Activated naive CD4-positive, alpha-beta T cell treated with anti-CD3 and anti-CD28 coated beads, Interleukin-2, amount 50 U/mL, for 72 hours (primary cell): ENCODE measurements at regions not wholly inside any gene's neighbourhood (a gene's known extent, or its start where the extent isn't known, plus 50 kb on each side); places are given as distances from the start of the nearest gene placed in this dataset.
A peak's percentile ranks its signal among the peaks of the same experiment; 100 is the strongest.
"Not testable (repeated sequence)": the region's sequence is repeated elsewhere in the genome, so short reads cannot be mapped to it uniquely, and the experiment has no call there.

Source experiments
- ATAC-seq, 2 donors: fragments of 150-1000 bp; cut with Tn5 transposase; 2 replicates each; pipeline ENCODE4 v1.10.0; 2021; ENCODE audit warnings: mild to moderate bottlenecking in 2 of 2, moderate library complexity in 2 of 2
- DNase-seq, 2 donors: peaks; one replicate each; pipeline ENCODE4 v3.0.0; 2021 to 2022; ENCODE audit warnings: low spot score in 2 of 2
- H3K27ac Mint-ChIP-seq, 2 donors: one replicate each; pipeline ENCODE4 v1.8.0; 2022; ENCODE audit warnings: mild to moderate bottlenecking in 2 of 2, mixed read lengths in 2 of 2
- H3K36me3 Mint-ChIP-seq, 2 donors: one replicate each; pipeline ENCODE4 v1.8.0; 2022; ENCODE audit warnings: mixed read lengths in 2 of 2
- H3K9me3 Mint-ChIP-seq, 2 donors: one replicate each; pipeline ENCODE4 v1.8.0; 2022; ENCODE audit warnings: mixed read lengths in 2 of 2

DNA sequence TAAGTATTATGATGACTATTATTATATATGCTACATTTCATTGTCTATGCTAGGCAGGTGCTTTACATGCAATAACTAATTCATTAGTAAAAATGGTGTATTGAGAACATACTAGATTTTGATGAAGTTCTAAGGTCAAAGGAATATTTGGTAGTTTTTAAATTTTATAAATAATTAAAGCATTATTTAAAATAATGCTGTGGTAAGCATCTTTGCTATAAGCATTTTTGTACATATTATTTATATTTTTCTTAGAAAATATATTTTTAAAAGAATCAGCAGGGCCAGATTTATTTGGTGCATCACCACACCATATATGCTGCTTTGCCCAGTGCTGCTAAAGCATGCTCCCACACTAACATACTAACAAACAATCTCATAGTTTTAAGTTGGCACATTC is 517.9 kb downstream of the C6orf118 start:
- ATAC-seq (no peak), DNase-seq (no peak)
- Mint-ChIP-seq H3K36me3 (no peaks in the 10 kb centered on the region), H3K27ac (no peak overlapping the region), H3K9me3 (peaks cover 14 to 15% of the 10 kb centered on the region in 2 donors)

DNA sequence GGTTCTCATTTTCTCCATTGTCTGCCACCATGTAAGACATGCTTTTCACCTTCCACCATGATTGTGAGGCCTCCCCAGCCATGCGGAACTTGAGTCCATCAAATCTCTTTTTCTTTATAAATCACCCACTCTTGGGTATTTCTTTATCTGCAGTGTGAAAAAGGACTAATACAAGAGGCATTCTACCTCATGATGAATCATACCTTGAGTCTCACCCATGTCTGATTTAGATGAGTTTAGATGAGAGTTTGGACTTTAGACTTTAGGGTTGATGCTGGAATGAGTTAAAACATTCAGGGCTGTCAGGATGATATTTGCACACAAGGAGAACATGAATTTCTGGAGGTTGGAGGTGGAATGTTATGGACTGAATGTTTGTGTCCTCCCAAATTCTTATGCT is 545.6 kb downstream of the C6orf118 start:
- no peak for ATAC-seq
- Mint-ChIP-seq H3K27ac (no peak overlapping the region), H3K36me3 (peaks cover 0 to 10% of the 10 kb centered on the region in 2 donors), H3K9me3 (peaks cover 9 to 12% of the 10 kb centered on the region in 2 donors)
- no peak for DNase-seq

DNA sequence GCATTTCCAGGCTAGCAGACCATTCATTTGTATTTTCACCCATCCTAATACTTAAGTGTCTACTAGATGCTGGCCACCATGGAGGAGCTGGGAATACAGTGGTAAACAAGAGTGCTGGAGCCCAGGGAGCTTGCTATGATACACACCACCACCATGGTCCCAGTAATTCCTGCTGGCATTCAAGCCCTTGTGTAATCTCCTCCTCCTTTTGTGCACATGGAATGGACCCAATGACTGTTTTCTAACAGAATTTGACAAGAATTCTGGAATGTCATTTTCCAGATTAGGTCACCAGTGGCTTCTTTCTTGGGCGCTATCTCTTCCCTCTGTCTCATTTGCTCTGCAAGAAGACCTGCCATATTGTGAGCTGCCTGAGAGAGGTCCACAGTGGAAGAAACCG is 552.0 kb downstream of the C6orf118 start:
- no peak overlapping the region for H3K27ac Mint-ChIP-seq
- H3K9me3 Mint-ChIP-seq = peaks cover 11 to 13% of the 10 kb centered on the region in 2 donors
- H3K36me3 Mint-ChIP-seq = peaks cover 0 to 2% of the 10 kb centered on the region in 2 donors
- ATAC-seq (no peak), DNase-seq (no peak)

DNA sequence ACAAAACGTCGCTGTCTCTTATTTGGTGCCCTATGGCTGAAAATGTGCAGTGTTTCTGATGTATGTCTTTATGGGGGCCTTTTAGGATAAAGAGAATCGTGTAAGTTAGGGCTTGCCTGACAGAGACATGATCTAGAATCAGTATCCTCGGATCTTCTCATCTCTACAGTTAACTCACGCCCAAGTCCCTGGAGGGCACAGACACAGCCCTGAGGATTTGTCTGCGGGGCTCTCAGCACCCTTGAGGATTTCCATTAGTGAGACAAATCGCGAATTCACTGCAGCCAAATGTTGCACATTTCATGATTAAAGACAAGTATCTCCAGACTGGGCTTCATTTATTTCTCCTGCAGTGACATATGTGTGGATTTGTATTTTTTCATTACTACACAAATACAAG is 552.7 kb downstream of the C6orf118 start:
- no peak overlapping the region for H3K27ac Mint-ChIP-seq
- no peak for ATAC-seq
- DNase-seq = no peak
- no peaks in the 10 kb centered on the region for H3K36me3 Mint-ChIP-seq
- peaks cover 8 to 10% of the 10 kb centered on the region in 2 donors for H3K9me3 Mint-ChIP-seq

DNA sequence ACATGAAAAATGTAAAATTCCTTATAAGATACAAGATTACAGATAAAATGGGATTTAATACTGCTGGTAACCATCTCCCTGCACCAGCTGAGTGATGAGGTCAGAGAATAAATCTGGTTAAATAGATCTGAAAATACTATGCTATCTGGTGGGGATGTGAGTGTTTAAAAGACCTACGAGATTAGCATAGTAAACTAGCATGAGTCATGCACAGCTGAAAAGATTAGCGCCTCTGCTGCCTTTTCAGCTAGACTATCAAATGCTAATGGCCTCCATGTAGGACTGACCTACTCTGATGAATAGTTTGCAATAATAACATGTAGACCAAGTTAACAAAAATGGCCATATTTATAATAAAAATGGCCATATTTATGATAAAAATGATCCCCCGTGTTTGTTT is 553.3 kb downstream of the C6orf118 start:
- no peak overlapping the region for H3K27ac Mint-ChIP-seq
- ATAC-seq (no peak), DNase-seq (no peak)
- no peaks in the 10 kb centered on the region for H3K36me3 Mint-ChIP-seq
- peaks cover 8 to 10% of the 10 kb centered on the region in 2 donors for H3K9me3 Mint-ChIP-seq

DNA sequence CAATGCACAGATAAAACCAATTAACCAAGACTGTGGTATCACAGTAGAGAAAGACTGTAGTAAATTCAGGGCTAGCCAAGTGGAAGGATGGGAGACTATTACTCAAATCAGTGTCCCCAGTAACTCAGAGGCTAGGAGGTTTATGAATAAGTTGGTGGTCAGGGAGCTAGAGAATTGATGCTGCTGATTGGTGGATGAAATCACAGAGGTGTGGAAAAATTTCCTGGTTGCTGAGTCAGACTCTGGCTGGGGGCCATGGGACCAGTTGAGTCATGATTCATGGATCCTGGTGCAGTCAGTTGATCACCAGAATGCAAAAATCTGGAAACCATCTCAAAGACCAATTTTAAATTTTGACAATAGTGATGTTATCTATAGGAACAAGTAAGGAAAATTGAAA is 555.9 kb downstream of the C6orf118 start:
- peaks cover 14 to 22% of the 10 kb centered on the region in 2 donors for H3K9me3 Mint-ChIP-seq
- no peak for ATAC-seq
- no peak for DNase-seq
- H3K27ac Mint-ChIP-seq = no peak overlapping the region
- H3K36me3 Mint-ChIP-seq = no peaks in the 10 kb centered on the region

DNA sequence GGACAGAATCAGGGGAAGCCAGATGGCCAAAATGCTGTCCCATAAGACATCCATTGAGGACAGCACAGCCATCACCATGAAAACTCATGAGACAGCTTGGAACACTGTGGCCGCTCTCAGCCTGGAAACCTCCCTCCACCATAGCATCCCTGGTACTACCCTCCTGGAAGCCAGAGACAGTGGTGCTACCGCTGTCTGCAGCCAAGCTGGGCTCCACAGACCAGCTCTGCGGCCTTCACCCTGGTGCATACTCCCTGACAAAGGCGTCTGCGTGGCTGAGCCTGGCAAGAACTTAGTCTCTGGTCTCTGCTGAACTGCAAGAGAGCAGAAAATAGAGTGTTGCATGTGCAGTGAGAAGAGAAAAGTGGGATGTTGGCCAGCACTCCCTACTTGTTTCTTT is 558.0 kb downstream of the C6orf118 start:
- no peak overlapping the region for H3K27ac Mint-ChIP-seq
- ATAC-seq (no peak), DNase-seq (no peak)
- no peaks in the 10 kb centered on the region for H3K36me3 Mint-ChIP-seq
- peaks cover 7 to 15% of the 10 kb centered on the region in 2 donors for H3K9me3 Mint-ChIP-seq

DNA sequence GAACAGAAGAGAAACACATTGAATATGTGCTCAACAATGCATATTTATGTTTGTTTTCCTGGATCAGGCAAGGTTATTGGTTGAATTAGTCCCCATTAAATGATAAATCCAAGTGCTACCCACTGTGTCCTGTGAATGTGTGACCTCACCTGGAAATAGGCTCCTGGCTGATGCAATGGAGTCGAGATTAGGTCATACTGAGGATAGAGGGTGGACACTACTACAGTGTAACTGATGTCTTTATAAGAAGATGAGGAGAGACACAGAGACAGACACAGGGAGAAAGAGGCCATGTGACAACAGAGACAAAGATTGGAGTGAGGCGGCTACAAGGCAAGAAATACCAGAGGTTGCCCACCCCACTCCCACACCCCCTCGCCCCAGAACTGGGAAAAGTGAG is 559.3 kb downstream of the C6orf118 start:
- Mint-ChIP-seq H3K9me3 (peaks cover 5 to 13% of the 10 kb centered on the region in 2 donors), H3K27ac (no peak overlapping the region), H3K36me3 (no peaks in the 10 kb centered on the region)

DNA sequence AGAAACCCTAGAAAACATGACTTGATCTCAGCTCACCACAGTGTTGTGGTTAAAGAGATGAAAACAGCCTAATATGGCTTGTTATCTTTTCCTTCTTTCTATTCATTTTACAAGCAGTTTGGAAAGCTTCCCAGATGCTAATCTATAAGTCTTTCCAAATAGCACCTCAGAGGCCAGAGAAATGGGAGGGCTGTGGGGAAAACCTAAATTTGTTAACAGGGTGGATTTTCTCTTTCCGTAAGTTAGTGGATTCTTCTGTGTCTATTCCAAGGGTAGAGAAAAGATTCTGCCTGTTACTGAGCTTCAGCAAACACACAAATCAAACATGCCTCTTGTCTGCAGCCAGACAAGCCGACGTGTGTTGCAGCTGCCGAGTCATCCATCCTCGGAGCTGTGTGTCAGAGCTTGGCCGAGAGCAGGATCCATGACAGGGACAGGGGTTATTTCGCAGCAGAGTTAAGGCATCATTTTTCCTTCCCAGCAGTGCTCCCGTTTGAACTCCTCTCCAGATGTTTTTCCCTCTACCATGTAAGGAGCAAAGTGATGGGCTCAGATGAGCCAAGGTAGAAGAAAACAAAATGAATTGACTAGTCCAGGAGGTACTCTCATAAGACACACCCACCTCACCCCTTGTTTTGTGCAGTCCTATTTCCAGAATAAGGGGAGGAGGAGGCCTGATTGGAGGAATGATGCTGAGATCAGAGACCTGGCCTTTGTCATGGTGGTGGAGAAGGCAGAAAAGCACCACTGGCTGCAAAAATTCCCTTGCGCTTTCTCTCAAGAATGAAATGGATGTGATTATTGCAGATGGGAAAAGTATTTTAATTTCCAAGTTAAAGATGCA is 560.0 kb downstream of the C6orf118 start:
- DNase-seq (no peak), ATAC-seq (no peak)
- Mint-ChIP-seq H3K36me3 (no peaks in the 10 kb centered on the region), H3K9me3 (peaks cover 10 to 13% of the 10 kb centered on the region in 2 donors), H3K27ac (no peak overlapping the region)

More for the DNA sequence above, 559.3 kb downstream of the C6orf118 start:
- DNase-seq = no peak
- ATAC-seq = no peak

DNA sequence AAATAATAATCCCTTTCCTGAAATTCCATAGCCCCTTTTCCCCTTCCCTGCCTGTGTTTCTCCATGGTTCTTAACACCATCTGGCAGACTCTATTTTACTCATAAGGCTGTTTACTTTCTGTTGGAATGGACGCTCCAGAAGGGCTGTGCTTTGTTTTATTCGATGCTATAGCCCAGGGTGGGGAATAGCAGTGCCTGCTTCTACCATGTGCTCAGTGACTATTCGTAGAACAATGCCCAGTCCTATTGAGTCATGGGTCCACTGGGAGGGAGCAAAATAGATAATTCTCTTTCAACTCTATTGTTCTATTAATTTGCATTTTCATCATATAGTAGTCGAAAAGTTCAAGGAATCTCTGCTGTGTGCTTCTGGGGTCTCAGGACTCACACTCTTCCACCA is 565.1 kb downstream of the C6orf118 start:
- Mint-ChIP-seq H3K9me3 (peaks cover 10 to 21% of the 10 kb centered on the region in 2 donors), H3K27ac (no peak overlapping the region), H3K36me3 (no peaks in the 10 kb centered on the region)
- no peak for ATAC-seq
- no peak for DNase-seq

DNA sequence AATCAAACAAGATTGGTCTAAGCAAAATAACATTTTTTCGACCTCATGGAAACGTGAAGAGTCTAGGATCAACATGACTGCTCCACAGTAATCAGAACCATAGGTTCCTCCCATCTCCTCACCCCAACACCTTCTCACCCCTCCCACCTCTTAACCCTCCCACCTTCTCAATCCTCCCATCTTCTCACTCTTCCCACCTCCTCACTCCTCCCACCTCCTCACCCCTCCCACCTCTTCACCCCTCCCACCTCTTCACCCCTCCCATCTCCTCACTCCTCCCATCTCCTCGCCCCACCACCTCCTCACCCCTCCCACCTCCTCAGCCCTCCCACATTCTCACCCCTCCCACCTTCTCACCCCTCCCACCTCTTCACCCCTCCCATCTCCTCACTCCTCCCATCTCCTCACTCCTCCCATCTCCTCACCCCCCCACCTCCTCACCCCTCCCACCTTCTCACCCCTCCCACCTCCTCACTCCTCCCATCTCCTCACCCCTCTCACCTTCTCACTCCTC is 567.4 kb downstream of the C6orf118 start:
- H3K36me3 Mint-ChIP-seq = peaks cover 0 to 12% of the 10 kb centered on the region in 2 donors
- ATAC-seq (no peak), DNase-seq (no peak)
- peaks cover 11 to 30% of the 10 kb centered on the region in 2 donors for H3K9me3 Mint-ChIP-seq
- H3K27ac Mint-ChIP-seq = no peak overlapping the region

DNA sequence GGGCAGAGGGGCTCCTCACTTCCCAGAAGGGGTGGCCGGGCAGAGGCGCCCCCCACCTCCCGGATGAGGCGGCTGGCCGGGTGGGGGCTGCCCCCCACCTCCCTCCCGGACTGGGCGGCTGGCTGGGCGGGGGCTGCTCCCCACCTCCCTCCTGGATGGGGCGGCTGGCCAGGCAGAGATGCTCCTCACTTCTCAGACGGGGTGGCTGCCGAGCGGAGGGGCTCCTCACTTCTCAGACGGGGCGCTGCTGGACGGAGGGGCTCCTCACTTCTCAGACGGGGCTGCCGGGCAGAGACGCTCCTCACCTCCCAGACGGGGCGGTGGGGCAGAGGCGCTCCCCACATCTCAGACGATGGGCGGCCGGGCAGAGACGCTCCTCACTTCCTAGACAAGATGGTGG is 573.3 kb downstream of the C6orf118 start:
- H3K9me3 Mint-ChIP-seq = peaks cover 6 to 16% of the 10 kb centered on the region in 2 donors
- not testable (repeated sequence) for ATAC-seq, DNase-seq, H3K27ac Mint-ChIP-seq
- peaks cover 0 to 21% of the 10 kb centered on the region in 2 donors for H3K36me3 Mint-ChIP-seq

DNA sequence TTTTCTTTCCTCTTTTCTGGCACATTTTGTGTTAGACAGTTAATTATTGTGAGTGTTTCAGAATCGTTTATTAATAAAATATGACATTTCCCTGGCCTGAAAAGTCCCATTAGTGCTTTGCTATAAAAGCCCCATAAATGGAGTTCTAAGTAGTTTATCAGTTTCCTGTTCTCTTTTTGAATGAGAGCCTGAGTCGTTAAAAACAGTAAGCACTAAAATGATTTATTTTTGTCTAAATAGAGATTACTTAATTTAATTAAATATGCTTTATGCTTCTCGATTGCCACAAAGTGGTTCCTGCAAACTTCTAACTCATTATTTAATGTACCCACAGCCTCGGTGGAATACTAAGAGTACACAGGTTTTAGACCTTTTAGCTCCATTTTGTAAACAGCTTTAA is 577.9 kb downstream of the C6orf118 start:
- H3K27ac Mint-ChIP-seq = no peak overlapping the region
- peaks cover 0 to 8% of the 10 kb centered on the region in 2 donors for H3K36me3 Mint-ChIP-seq
- DNase-seq = no peak
- ATAC-seq = no peak
- H3K9me3 Mint-ChIP-seq = peaks cover 7 to 14% of the 10 kb centered on the region in 2 donors

DNA sequence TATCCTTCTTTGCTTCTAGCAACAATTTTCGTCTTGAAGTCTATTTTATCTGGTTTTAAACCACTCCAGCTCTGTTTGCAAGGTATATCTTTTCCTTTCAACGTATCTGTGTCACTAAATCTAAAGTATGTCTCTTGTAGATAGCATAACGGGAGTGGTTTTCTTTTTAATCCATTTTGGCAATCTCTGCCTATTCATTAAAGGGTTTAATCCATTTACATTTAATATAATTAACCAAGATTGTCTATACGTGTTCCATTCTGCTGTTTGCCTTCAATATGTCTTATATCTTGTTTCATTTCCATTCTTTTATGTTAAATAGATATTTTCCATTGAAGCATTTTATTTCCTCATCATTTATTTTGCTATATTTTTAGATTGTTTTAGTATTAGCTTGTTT is 587.9 kb downstream of the C6orf118 start:
- peaks cover 8 to 20% of the 10 kb centered on the region in 2 donors for H3K9me3 Mint-ChIP-seq
- ATAC-seq (no peak), DNase-seq (no peak)
- no peak overlapping the region for H3K27ac Mint-ChIP-seq
- peaks cover 0 to 5% of the 10 kb centered on the region in 2 donors for H3K36me3 Mint-ChIP-seq

DNA sequence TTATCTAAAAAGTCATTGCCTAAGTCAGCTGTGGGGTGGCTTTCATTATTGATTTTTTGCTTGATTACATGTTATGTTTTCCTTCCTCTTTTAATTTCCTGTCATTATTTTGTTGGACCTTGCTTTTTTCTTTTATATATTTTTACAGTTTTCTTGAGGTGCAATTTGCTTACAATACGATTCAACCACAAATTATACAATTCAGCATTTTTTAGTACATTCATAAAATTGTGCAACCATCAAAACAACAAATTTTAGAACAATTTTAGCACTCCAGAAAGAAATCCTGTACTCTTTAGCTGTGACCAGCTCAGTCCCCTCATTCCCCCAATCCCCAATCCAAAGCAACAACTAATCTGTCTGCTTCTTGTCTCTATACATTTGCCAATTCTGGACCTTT is 608.9 kb downstream of the C6orf118 start:
- ATAC-seq = no peak
- Mint-ChIP-seq H3K9me3 (peaks cover 17 to 19% of the 10 kb centered on the region in 2 donors), H3K36me3 (peaks cover 0 to under 1% of the 10 kb centered on the region in 2 donors), H3K27ac (no peak overlapping the region)
- DNase-seq = no peak

DNA sequence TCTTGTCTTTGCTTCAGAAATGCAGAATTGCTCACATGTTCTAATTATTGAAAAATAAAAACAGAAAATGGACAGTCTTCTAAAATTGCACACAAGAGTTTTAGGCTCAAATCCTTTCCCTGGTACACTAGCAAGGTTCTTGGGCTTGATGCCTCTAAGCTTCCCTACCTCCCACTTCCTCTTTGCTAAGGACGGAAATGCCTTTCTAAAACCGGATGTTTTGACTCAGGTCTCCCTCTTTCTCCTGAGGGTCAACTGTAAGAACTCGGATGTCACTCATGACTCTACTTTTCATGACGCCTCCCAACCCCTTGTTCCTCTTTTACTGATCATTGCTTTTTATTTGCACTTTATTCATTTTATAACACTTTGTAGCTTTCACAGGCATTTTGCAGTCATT is 613.5 kb downstream of the C6orf118 start:
- ATAC-seq (no peak), DNase-seq (no peak)
- H3K36me3 Mint-ChIP-seq = no peaks in the 10 kb centered on the region
- peaks cover 17 to 18% of the 10 kb centered on the region in 2 donors for H3K9me3 Mint-ChIP-seq
- peak overlapping the region in 1 of 2 donors; percentile 3 for H3K27ac Mint-ChIP-seq

DNA sequence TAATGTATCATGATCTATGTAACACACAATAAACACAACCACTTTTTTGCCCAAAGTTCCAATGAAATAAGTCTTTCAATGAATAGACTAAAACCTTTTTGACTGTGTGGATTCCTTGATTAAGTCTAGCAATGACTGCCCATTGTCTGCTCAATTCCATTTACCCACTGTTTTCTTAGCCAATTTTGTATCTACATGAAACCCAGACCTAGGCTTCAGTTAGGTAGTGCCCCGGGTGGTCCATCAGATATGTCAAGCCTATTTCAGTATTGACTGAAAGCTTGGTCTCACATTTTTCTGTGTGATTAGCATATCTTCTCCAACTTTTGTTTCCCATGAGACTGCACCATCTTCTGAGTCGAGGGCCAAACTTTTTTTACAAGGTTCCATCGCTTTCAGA is 615.0 kb downstream of the C6orf118 start:
- no peak for DNase-seq
- no peak overlapping the region for H3K27ac Mint-ChIP-seq
- no peaks in the 10 kb centered on the region for H3K36me3 Mint-ChIP-seq
- ATAC-seq = no peak
- peaks cover 17 to 18% of the 10 kb centered on the region in 2 donors for H3K9me3 Mint-ChIP-seq

DNA sequence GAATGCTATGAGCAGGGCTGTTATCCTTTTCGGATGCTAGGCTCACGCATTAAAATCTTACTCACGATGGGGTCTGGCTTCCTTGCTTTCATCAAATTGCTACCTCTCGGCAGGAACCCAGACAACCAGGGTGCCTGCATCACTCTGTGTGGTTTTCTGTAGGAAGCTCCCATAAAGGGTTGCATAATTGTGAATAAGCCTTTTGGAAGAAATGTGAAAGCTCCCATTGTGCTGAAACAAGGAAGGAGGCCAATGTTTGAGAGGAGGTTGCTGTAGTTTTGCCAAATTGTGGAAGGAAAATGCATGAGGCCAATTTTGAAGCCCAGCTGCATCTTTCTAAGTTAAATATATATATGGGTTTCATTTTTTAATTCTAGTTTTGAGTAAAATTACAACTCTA is 615.5 kb downstream of the C6orf118 start:
- H3K27ac Mint-ChIP-seq = no peak overlapping the region

More for the DNA sequence above, 615.5 kb downstream of the C6orf118 start:
- H3K9me3 Mint-ChIP-seq = peaks cover 16 to 18% of the 10 kb centered on the region in 2 donors
- DNase-seq = no peak
- H3K36me3 Mint-ChIP-seq = no peaks in the 10 kb centered on the region
- no peak for ATAC-seq
